ENCODE measurements at regions not wholly inside any gene's neighbourhood (a gene's known extent, or its start where the extent isn't known, plus 50 kb on each side); places are given as distances from the start of the nearest gene placed in this dataset.

DNA sequence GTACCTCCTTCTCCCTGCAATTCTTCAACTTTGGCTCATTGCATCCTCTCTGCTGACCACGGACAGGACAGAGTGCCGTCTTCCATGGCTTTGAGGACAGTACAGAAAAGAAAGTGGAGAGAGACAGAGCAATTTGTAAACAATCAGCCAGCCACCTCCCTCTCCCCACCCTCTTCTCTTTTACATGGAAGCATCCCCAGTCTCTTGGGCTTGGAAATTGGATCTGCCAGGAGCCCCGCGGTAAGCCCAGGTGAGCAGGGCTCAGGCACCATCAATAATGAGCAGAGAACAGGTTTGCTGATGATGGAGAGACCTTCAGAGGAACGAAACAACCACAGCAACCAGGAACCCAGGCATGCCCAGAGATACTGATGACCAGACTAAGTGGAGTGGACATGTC is 194.9 kb upstream of the TNRC6C start:
- Histone ChIP-seq H3K27ac (ENCODE audit: insufficient read depth, low read depth, low read length, poor library complexity, severe bottlenecking) (no peak overlapping the region), H3K36me3 (ENCODE audit: control insufficient read depth, insufficient read depth, low read length) (no peaks in the 10 kb centered on the region), H3K9me3 (ENCODE audit: control insufficient read depth, low read length) (no peaks in the 10 kb centered on the region), H3K4me1 (ENCODE audit: control insufficient read depth, insufficient read depth, low read length) (no peaks in the 10 kb centered on the region), H3K27me3 (ENCODE audit: control insufficient read depth, insufficient read depth, low read length, poor library complexity, severe bottlenecking) (no peaks in the 10 kb centered on the region), H3K4me3 (ENCODE audit: insufficient read depth, low read depth, low read length) (no peak overlapping the region)
- 65 to 73% methylated on average over 5 of the region's 5 CpGs for WGBS, 2 experiments

DNA sequence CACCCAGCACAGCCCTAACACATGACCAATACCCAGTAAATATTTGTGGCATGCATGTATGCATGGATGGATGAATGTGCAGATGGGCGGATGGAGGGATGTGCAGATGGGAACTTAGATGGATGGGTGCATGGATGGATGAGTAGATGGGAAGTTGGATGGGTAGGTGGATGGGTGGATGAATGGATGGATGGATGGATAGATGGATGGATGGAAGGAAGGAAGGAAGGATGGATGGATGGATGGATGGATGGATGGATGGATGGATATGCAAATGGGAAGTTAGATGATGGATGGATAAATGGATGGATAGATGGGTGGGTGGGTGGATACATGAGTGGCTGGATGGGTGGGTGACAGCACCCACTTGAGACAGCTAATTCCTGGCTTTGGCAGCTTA is 193.2 kb upstream of the TNRC6C start:
- WGBS, 2 experiments, result 95 to 99% methylated on average over 1 of the region's 1 CpG
- H3K9me3 ChIP-seq (ENCODE audit: control insufficient read depth, low read length), result no peaks in the 10 kb centered on the region
- H3K4me3 ChIP-seq (ENCODE audit: insufficient read depth, low read depth, low read length), result no peak overlapping the region
- no peaks in the 10 kb centered on the region for H3K27me3 ChIP-seq (ENCODE audit: control insufficient read depth, insufficient read depth, low read length, poor library complexity, severe bottlenecking)
- H3K36me3 ChIP-seq (ENCODE audit: control insufficient read depth, insufficient read depth, low read length), result no peaks in the 10 kb centered on the region
- H3K4me1 ChIP-seq (ENCODE audit: control insufficient read depth, insufficient read depth, low read length), result peaks cover under 1% of the 10 kb centered on the region
- no peak overlapping the region for H3K27ac ChIP-seq (ENCODE audit: insufficient read depth, low read depth, low read length, poor library complexity, severe bottlenecking)

DNA sequence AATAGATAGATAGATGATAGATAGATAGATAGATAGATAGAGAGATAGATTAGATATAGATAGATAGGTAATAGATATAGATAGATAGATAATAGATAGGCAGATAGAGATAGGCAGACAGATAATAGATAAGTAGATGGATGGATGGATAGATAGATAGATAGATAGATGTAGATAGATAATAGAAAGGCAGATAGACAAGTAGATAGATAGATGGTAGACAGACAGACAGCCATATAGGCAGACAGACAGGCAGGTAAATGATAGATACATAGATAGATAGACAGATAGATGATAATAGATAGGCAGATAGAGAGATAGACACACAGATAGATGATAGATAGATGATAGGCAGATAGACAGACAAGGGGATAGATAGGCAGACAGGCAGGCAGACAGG is 191.4 kb upstream of the TNRC6C start:
- no peaks in the 10 kb centered on the region for H3K27me3 ChIP-seq (ENCODE audit: control insufficient read depth, insufficient read depth, low read length, poor library complexity, severe bottlenecking)
- no peaks in the 10 kb centered on the region for H3K36me3 ChIP-seq (ENCODE audit: control insufficient read depth, insufficient read depth, low read length)
- no peaks in the 10 kb centered on the region for H3K9me3 ChIP-seq (ENCODE audit: control insufficient read depth, low read length)
- H3K27ac ChIP-seq (ENCODE audit: insufficient read depth, low read depth, low read length, poor library complexity, severe bottlenecking), result no peak overlapping the region
- no peak overlapping the region for H3K4me3 ChIP-seq (ENCODE audit: insufficient read depth, low read depth, low read length)
- peaks cover 10% of the 10 kb centered on the region for H3K4me1 ChIP-seq (ENCODE audit: control insufficient read depth, insufficient read depth, low read length)

DNA sequence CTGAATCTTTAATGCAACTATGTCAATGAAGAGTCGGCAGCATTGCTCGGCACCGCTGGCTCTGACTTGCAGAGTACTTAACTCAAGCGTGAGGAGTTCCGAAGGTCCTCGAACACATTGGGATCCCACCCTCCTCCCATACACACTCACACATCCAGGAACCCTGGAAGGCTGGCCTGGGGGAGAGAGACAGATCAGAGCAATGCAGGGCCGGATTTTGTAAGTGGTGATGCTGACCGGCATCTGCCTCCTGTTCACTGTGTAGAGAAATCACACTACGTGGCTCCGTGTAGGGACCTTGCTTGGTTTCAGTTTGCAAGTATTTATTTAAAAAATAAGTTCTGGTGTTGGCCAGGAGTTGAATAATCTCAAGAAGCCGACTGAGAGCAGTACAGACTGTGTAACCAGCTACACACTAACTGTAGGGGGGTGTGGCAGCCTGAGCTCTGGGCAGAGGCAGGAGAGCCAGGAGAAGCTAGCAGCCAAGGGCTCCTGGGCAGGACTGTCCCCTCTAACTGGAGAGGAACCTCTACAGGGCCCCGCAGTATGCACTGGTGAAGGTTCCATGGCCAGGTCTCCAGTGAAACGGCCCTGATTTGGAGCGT is 190.2 kb upstream of the TNRC6C start:
- Histone ChIP-seq H3K4me3 (ENCODE audit: insufficient read depth, low read depth, low read length) (no peak overlapping the region), H3K9me3 (ENCODE audit: control insufficient read depth, low read length) (no peaks in the 10 kb centered on the region), H3K36me3 (ENCODE audit: control insufficient read depth, insufficient read depth, low read length) (no peaks in the 10 kb centered on the region), H3K27ac (ENCODE audit: insufficient read depth, low read depth, low read length, poor library complexity, severe bottlenecking) (no peak overlapping the region), H3K4me1 (ENCODE audit: control insufficient read depth, insufficient read depth, low read length) (peaks cover 15% of the 10 kb centered on the region), H3K27me3 (ENCODE audit: control insufficient read depth, insufficient read depth, low read length, poor library complexity, severe bottlenecking) (no peaks in the 10 kb centered on the region)
- WGBS, 2 experiments, result 92 to 95% methylated on average over 14 of the region's 14 CpGs

DNA sequence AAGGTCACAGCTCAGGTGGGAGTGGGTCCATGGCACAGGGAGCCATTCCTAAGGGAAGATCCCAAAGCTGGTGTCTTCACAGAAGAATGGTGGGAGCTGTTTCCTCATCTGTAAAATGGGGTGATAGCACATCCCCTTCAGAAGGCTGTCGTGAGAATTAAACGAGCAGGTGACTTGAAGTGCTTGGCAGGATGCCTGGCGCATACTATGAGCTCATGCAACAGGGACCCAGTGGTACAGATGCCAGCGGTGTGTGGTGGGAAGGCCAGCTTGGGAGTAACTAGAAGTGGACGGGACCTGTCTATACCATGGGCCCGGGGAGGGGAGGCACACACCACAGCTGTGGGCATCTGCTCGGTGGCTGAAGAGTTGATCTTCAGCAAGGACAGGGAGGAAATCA is 189.3 kb upstream of the TNRC6C start:
- Histone ChIP-seq H3K36me3 (ENCODE audit: control insufficient read depth, insufficient read depth, low read length) (no peaks in the 10 kb centered on the region), H3K4me1 (ENCODE audit: control insufficient read depth, insufficient read depth, low read length) (peaks cover 15% of the 10 kb centered on the region), H3K27me3 (ENCODE audit: control insufficient read depth, insufficient read depth, low read length, poor library complexity, severe bottlenecking) (no peaks in the 10 kb centered on the region), H3K27ac (ENCODE audit: insufficient read depth, low read depth, low read length, poor library complexity, severe bottlenecking) (no peak overlapping the region), H3K4me3 (ENCODE audit: insufficient read depth, low read depth, low read length) (no peak overlapping the region), H3K9me3 (ENCODE audit: control insufficient read depth, low read length) (no peaks in the 10 kb centered on the region)
- WGBS, 2 experiments, result 94 to 96% methylated on average over 7 of the region's 7 CpGs

DNA sequence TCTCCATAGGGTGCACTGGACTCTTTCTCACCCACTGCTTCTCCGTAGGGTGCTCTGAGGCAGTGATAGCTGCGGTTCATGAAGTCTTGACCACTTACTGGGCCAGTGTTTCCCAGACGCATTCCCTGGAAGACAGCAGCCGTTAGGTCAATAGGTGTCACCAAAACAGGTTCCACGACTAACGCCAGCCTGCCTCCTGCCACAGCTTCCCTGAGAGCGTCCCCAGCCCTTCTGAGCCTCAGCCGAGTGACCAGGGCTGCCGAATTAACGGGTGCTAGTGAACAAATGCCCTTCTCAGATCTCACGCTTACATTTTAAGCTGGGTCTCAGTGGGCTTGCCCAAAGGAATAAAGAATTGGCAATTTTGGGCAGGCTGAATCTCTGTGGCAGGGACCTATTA is 188.7 kb upstream of the TNRC6C start:
- no peaks in the 10 kb centered on the region for H3K27me3 ChIP-seq (ENCODE audit: control insufficient read depth, insufficient read depth, low read length, poor library complexity, severe bottlenecking)
- 88 to 90% methylated on average over 11 of the region's 11 CpGs for WGBS, 2 experiments
- H3K4me3 ChIP-seq (ENCODE audit: insufficient read depth, low read depth, low read length), result no peak overlapping the region
- no peak overlapping the region for H3K27ac ChIP-seq (ENCODE audit: insufficient read depth, low read depth, low read length, poor library complexity, severe bottlenecking)
- no peaks in the 10 kb centered on the region for H3K36me3 ChIP-seq (ENCODE audit: control insufficient read depth, insufficient read depth, low read length)
- H3K4me1 ChIP-seq (ENCODE audit: control insufficient read depth, insufficient read depth, low read length), result peaks cover 15% of the 10 kb centered on the region
- H3K9me3 ChIP-seq (ENCODE audit: control insufficient read depth, low read length), result no peaks in the 10 kb centered on the region

DNA sequence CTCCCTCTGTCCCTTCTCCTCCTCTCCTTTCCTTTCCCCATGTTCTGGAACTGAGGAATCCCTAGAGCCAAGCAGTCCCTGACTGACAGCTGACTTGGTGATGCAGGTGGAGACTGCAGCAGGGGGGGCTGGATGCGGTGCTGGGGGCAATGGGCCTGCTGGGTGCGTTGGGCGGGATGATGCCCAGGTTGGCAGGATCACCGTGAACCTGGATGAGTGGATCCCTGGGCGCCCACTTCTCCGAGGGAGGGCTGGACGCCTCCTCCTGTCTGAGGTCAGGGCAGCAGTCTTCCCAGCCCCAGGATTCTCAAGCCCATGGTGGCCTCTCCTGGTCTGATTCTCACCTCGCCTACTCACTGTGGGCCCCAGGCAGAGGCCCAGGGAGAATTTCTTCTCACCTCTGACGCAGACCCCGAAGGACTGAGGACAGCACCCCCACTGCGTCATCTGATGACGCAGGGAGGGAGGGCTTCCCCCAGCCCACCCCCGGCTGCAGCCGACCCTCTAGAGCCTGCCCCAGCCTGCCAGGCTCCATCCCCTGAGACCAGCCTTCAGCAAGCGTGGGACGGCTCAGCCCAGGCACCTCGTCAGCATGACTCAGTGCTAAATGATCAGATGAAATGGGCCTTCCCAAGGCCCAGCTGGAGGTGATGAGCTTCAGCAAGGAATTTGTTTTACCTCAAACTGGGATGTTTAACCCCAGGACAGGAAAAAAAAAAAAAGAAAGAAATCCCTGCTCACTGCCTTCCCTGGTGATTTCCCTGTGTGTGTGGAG is 188.0 kb upstream of the TNRC6C start:
- Histone ChIP-seq H3K4me1 (ENCODE audit: control insufficient read depth, insufficient read depth, low read length) (peaks cover 15% of the 10 kb centered on the region), H3K4me3 (ENCODE audit: insufficient read depth, low read depth, low read length) (no peak overlapping the region), H3K9me3 (ENCODE audit: control insufficient read depth, low read length) (no peaks in the 10 kb centered on the region), H3K27ac (ENCODE audit: insufficient read depth, low read depth, low read length, poor library complexity, severe bottlenecking) (no peak overlapping the region), H3K36me3 (ENCODE audit: control insufficient read depth, insufficient read depth, low read length) (no peaks in the 10 kb centered on the region), H3K27me3 (ENCODE audit: control insufficient read depth, insufficient read depth, low read length, poor library complexity, severe bottlenecking) (no peaks in the 10 kb centered on the region)
- 82 to 86% methylated on average over 17 of the region's 17 CpGs for WGBS, 2 experiments

DNA sequence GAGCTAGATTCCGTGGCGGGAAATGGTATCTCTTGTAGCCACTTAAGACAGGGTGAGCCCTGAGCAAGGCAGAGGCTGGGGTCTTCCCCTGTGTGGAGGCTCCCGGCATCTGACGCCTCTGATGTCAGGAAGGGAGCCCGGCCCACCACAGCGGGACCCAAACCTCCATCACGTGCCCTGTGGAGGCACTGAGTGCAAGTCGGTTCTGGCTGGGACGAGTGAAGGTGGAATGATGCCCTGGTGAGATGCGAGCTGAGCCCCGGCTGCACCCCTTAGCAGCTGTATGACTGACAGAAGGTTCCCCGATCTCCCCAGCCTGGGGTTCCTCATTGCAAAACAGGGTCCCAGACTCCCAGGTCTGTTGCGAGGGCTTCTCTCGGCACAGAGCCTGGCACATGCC is 187.4 kb upstream of the TNRC6C start:
- Histone ChIP-seq H3K27me3 (ENCODE audit: control insufficient read depth, insufficient read depth, low read length, poor library complexity, severe bottlenecking) (no peaks in the 10 kb centered on the region), H3K36me3 (ENCODE audit: control insufficient read depth, insufficient read depth, low read length) (no peaks in the 10 kb centered on the region), H3K4me1 (ENCODE audit: control insufficient read depth, insufficient read depth, low read length) (peaks cover 15% of the 10 kb centered on the region), H3K9me3 (ENCODE audit: control insufficient read depth, low read length) (no peaks in the 10 kb centered on the region), H3K4me3 (ENCODE audit: insufficient read depth, low read depth, low read length) (no peak overlapping the region), H3K27ac (ENCODE audit: insufficient read depth, low read depth, low read length, poor library complexity, severe bottlenecking) (no peak overlapping the region)
- 91 to 93% methylated on average over 14 of the region's 14 CpGs for WGBS, 2 experiments

DNA sequence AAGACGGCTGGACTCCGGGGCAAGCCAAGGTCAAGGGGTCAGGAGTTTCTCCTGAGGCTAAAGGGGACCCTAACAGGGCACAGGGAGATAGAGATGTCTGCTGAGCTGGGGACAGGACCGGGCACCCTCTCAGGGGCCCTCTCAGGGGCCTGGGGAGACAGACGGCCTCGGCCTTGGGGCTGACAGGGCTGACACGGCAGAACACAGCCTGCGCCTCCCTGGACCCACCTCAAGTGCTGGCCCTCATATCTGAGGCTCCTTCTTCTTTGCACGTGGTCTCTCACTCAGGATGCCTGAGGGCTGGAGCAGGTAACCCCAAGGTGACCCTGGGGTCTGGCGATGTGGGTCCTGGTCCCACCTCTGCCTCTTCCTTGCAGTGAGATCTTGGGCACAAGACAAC is 186.9 kb upstream of the TNRC6C start:
- H3K4me3 ChIP-seq (ENCODE audit: insufficient read depth, low read depth, low read length), result no peak overlapping the region
- H3K27ac ChIP-seq (ENCODE audit: insufficient read depth, low read depth, low read length, poor library complexity, severe bottlenecking), result no peak overlapping the region
- no peaks in the 10 kb centered on the region for H3K36me3 ChIP-seq (ENCODE audit: control insufficient read depth, insufficient read depth, low read length)
- 93 to 95% methylated on average over 9 of the region's 9 CpGs for WGBS, 2 experiments
- H3K27me3 ChIP-seq (ENCODE audit: control insufficient read depth, insufficient read depth, low read length, poor library complexity, severe bottlenecking), result no peaks in the 10 kb centered on the region
- H3K4me1 ChIP-seq (ENCODE audit: control insufficient read depth, insufficient read depth, low read length), result peaks cover 15% of the 10 kb centered on the region
- no peaks in the 10 kb centered on the region for H3K9me3 ChIP-seq (ENCODE audit: control insufficient read depth, low read length)

DNA sequence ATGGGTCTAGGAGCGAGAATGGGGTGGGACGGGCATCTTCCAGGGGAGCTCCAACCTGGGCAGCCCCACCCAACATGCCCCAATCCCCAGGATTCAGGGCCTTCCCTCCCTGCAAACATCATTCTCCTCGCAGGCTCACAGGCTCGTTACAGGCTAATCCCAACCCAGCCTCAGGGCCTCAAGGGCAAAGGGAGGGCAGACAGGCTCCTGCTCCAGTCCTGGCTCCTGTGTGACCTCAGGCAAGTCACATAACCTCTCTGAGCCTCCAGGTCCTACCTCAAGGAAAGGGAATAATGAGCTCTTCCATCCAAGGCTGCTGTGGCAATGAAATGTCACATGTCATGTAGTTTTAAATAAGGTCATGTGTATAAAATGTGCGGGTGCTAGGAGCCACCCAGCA is 186.5 kb upstream of the TNRC6C start:
- WGBS, 2 experiments, result 93% methylated on average over 5 of the region's 5 CpGs
- Histone ChIP-seq H3K36me3 (ENCODE audit: control insufficient read depth, insufficient read depth, low read length) (no peaks in the 10 kb centered on the region), H3K9me3 (ENCODE audit: control insufficient read depth, low read length) (no peaks in the 10 kb centered on the region), H3K4me1 (ENCODE audit: control insufficient read depth, insufficient read depth, low read length) (peaks cover 15% of the 10 kb centered on the region), H3K27ac (ENCODE audit: insufficient read depth, low read depth, low read length, poor library complexity, severe bottlenecking) (no peak overlapping the region), H3K27me3 (ENCODE audit: control insufficient read depth, insufficient read depth, low read length, poor library complexity, severe bottlenecking) (no peaks in the 10 kb centered on the region), H3K4me3 (ENCODE audit: insufficient read depth, low read depth, low read length) (no peak overlapping the region)

Data from ectodermal cell (in vitro differentiated cells).